Thyroid gland (tissue), 4 donors: ENCODE measurements at regions not wholly inside any gene's neighbourhood (a gene's known extent, or its start where the extent isn't known, plus 50 kb on each side); places are given as distances from the start of the nearest gene placed in this dataset.

Experiments used
- POLR2A ChIP-seq, 2 donors: fragments of 450-650 bp; IDR thresholded peaks; one replicate each; pipeline ENCODE4 v1.6.1; 2017; ENCODE audit warnings: antibody characterized with exemption in 2 of 2, mild to moderate bottlenecking in 2 of 2, moderate library complexity in 1 of 2
- TF ChIP-seq, protein P1 (sequence below), 6 experiments: fragments of 200-600 bp in 3 of 6; fragments of 450-650 bp in 3 of 6; sonication (generic) in 3 of 6; IDR thresholded peaks; one replicate each; pipeline ENCODE4 v1.5.1; 2016 to 2019; ENCODE audit warnings: antibody characterized with exemption in 6 of 6, mild to moderate bottlenecking in 2 of 6, inconsistent platforms in 1 of 6, moderate library complexity in 1 of 6

GRCh38 chr4:22235698-22236097, 280.2 kb downstream of the ADGRA3 start:
- TF ChIP-seq, protein P1, sequence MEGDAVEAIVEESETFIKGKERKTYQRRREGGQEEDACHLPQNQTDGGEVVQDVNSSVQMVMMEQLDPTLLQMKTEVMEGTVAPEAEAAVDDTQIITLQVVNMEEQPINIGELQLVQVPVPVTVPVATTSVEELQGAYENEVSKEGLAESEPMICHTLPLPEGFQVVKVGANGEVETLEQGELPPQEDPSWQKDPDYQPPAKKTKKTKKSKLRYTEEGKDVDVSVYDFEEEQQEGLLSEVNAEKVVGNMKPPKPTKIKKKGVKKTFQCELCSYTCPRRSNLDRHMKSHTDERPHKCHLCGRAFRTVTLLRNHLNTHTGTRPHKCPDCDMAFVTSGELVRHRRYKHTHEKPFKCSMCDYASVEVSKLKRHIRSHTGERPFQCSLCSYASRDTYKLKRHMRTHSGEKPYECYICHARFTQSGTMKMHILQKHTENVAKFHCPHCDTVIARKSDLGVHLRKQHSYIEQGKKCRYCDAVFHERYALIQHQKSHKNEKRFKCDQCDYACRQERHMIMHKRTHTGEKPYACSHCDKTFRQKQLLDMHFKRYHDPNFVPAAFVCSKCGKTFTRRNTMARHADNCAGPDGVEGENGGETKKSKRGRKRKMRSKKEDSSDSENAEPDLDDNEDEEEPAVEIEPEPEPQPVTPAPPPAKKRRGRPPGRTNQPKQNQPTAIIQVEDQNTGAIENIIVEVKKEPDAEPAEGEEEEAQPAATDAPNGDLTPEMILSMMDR (IDR thresholded peaks at IDR 0.05), result no peak
- no peak for TF ChIP-seq POLR2A (IDR thresholded peaks at IDR 0.05)
